ENCODE measurements at regions not wholly inside any gene's neighbourhood (a gene's known extent, or its start where the extent isn't known, plus 50 kb on each side); places are given as distances from the start of the nearest gene placed in this dataset.
"Not testable (repeated sequence)": the region's sequence is repeated elsewhere in the genome, so short reads cannot be mapped to it uniquely, and the experiment has no call there.

DNA sequence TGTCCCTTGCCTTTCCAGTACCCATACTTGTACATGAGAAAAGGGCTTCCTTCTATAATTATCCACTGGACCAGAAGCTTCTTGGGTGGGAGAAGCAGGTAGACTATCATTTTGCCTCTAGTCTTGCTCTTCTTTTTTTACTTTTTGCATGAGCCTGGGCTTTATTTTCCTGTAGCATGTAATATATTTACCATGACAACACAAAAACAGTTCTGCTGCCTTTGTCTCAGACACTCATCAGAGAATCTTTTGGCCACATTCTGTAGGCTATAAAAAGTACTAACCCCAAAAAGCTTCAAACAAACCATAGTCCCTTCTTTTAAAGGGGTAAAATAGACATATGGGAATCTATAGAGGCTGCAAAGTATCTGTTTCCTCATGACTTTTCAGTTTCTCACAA, 339.2 kb upstream of the PIK3R1 start:
- intact Hi-C loops (cut with DNase I), result no loop called here
- H3K4me3 ChIP-seq, result no peak overlapping the region
- DNase-seq, result no peak
- H3K9me3 ChIP-seq, result no peaks in the 10 kb centered on the region
- H3K36me3 ChIP-seq, result no peaks in the 10 kb centered on the region
- no peaks in the 10 kb centered on the region for H3K4me1 ChIP-seq (ENCODE audit: insufficient read depth)
- TF ChIP-seq EP300 (IDR thresholded peaks at IDR 0.05) (no peak), POLR2A (IDR thresholded peaks at IDR 0.05) (no peak)
- TF ChIP-seq, protein P1, sequence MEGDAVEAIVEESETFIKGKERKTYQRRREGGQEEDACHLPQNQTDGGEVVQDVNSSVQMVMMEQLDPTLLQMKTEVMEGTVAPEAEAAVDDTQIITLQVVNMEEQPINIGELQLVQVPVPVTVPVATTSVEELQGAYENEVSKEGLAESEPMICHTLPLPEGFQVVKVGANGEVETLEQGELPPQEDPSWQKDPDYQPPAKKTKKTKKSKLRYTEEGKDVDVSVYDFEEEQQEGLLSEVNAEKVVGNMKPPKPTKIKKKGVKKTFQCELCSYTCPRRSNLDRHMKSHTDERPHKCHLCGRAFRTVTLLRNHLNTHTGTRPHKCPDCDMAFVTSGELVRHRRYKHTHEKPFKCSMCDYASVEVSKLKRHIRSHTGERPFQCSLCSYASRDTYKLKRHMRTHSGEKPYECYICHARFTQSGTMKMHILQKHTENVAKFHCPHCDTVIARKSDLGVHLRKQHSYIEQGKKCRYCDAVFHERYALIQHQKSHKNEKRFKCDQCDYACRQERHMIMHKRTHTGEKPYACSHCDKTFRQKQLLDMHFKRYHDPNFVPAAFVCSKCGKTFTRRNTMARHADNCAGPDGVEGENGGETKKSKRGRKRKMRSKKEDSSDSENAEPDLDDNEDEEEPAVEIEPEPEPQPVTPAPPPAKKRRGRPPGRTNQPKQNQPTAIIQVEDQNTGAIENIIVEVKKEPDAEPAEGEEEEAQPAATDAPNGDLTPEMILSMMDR (IDR thresholded peaks at IDR 0.05), result no peak
- H3K27ac ChIP-seq, result no peak overlapping the region
- no peaks in the 10 kb centered on the region for H3K27me3 ChIP-seq

DNA sequence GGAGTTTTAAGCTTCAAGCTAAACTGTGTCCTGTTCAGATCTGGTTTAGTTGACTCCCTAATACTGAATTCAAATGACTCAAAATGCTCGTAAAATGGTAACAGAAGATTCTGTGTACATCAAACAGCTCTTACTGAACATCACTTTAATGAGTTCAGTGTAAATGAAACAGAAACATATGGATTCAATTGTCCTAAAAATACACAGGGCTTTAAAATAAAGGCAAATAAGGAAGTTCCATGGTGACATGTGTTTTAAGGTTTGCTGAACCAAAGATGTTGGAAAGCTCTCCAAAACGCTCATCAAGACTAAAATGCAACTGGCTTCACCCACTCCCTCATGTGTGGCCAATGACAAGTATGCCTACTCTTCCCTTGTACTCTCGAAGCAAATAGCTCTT, 340.0 kb upstream of the PIK3R1 start:
- WGBS, 3 donors, result 88 to 92% (median 89%) methylated on average over 3 of the region's 3 CpGs
- intact Hi-C loops (cut with DNase I), result no loop called here
- Histone ChIP-seq H3K4me1 (ENCODE audit: insufficient read depth) (no peaks in the 10 kb centered on the region), H3K4me3 (no peak overlapping the region), H3K36me3 (no peaks in the 10 kb centered on the region), H3K9me3 (no peaks in the 10 kb centered on the region), H3K27me3 (no peaks in the 10 kb centered on the region), H3K27ac (no peak overlapping the region)
- no peak for DNase-seq
- TF ChIP-seq POLR2A (IDR thresholded peaks at IDR 0.05) (no peak), EP300 (IDR thresholded peaks at IDR 0.05) (no peak)
- TF ChIP-seq, protein P1 (IDR thresholded peaks at IDR 0.05), result no peak

DNA sequence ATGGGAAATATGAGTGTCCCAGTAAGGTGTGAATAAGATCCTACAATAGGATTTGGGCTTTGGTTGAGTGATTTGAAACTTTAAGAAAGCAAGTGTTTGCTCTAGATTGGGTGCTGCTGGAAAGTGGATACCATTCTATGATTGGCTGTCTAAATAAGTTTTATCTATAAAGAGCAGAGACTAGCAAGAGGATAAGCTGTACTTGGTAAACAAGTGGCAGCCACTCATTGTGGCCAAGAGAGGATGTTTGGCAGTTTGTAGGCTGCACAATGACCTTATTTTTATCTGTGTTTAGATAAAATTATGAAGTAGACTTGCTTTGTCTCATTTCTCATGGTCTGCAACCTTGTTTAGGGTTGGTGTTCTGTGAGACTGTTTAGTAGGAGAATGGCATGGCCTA, 341.6 kb upstream of the PIK3R1 start:
- Histone ChIP-seq H3K4me1 (ENCODE audit: insufficient read depth) (no peaks in the 10 kb centered on the region), H3K27me3 (no peaks in the 10 kb centered on the region), H3K36me3 (no peaks in the 10 kb centered on the region), H3K27ac (no peak overlapping the region), H3K4me3 (no peak overlapping the region), H3K9me3 (no peaks in the 10 kb centered on the region)
- intact Hi-C loops (cut with DNase I), result no loop called here
- TF ChIP-seq EP300 (IDR thresholded peaks at IDR 0.05), result no peak
- TF ChIP-seq POLR2A (IDR thresholded peaks at IDR 0.05), result no peak
- TF ChIP-seq, protein P1 (IDR thresholded peaks at IDR 0.05), result no peak
- DNase-seq, result no peak

DNA sequence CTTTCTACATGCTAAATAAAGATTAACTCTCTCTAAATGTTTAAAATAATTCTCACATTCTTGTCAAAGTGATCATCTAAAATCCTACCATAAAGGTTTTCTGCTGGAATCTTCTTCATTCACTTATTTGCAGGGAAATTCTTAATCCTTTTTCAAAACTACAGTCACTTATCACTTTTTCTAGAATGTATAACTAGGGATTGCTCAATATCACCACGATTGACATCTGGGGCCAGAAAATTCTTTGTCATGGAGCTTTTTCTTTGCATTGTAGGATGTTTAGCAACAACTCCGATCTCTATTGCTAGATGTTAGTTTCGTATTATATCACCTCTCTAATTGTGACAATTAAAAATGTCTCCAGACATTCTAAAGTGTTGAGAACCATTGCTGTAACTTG, 344.9 kb upstream of the PIK3R1 start:
- no peaks in the 10 kb centered on the region for H3K36me3 ChIP-seq
- DNase-seq, result no peak
- no peak overlapping the region for H3K4me3 ChIP-seq
- TF ChIP-seq, protein P1 (IDR thresholded peaks at IDR 0.05), result no peak
- TF ChIP-seq POLR2A (IDR thresholded peaks at IDR 0.05), result no peak
- TF ChIP-seq EP300 (IDR thresholded peaks at IDR 0.05), result no peak
- H3K27ac ChIP-seq, result no peak overlapping the region
- H3K9me3 ChIP-seq, result no peaks in the 10 kb centered on the region
- WGBS, 3 donors, result 82 to 84% (median 84%) methylated on average over 3 of the region's 3 CpGs
- H3K27me3 ChIP-seq, result no peaks in the 10 kb centered on the region
- intact Hi-C loops (cut with DNase I), result no loop called here
- H3K4me1 ChIP-seq (ENCODE audit: insufficient read depth), result no peaks in the 10 kb centered on the region

DNA sequence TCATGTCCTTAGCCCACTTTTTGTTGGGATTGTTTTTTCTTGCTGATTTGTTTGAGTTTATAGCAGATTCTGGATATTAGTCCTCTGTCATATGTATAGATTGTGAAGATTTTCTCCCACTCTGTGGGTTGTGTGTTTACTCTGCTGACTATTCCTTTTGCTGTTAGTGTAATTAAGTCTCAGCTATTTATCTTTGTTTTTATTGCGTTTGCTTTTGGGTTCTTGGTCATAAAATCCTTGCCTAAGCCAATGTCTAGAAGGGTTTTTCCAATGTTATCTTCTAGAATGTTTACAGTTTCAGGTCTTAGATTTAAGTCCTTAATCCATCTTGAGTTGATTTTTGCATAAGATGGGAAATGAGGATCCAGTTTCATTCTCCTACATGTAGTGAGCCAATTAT, 351.2 kb upstream of the PIK3R1 start:
- H3K27ac ChIP-seq; H3K27me3 ChIP-seq; H3K36me3 ChIP-seq; H3K4me3 ChIP-seq; intact Hi-C loops (cut with DNase I); H3K9me3 ChIP-seq; H3K4me1 ChIP-seq (ENCODE audit: insufficient read depth); DNase-seq: not testable (repeated sequence)
- WGBS, 3 donors, result 44 to 84% (median 69%) methylated on average over 1 of the region's 1 CpG
